Activated CD4-positive, alpha-beta memory T cell treated with anti-CD3 and anti-CD28 coated beads, Interleukin-2, amount 10 ng/mL, durations not matched to agents 7 days and 5 days (primary cell): ENCODE measurements at regions not wholly inside any gene's neighbourhood (a gene's known extent, or its start where the extent isn't known, plus 50 kb on each side); places are given as distances from the start of the nearest gene placed in this dataset.

Experiments
- CTCF ChIA-PET: fragments of 350-600 bp; sonication (Branson Sonifier 250); formaldehyde crosslinking; loops from one replicate; lab custom pipeline; 2021; ENCODE audit warnings: antibody characterized with exemption, inconsistent platforms; lab: Charles Lee
- POLR2A ChIA-PET: fragments of 350-600 bp; sonication (Branson Sonifier 250); formaldehyde crosslinking; loops from one replicate; lab custom pipeline; 2021; ENCODE audit warnings: antibody characterized with exemption; lab: Charles Lee
- DNase-seq: peaks from one replicate; pipeline ENCODE4 v3.0.0-alpha.2; 2020
- H3K27ac Mint-ChIP-seq: one replicate; pipeline ENCODE4 v1.8.0; 2021; ENCODE audit warnings: mild to moderate bottlenecking, mixed read lengths
- H3K27me3 Mint-ChIP-seq: one replicate; pipeline ENCODE4 v1.8.0; 2021; ENCODE audit warnings: mixed read lengths
- H3K36me3 Mint-ChIP-seq: one replicate; pipeline ENCODE4 v1.8.0; 2021; ENCODE audit warnings: low read depth, mixed read lengths
- H3K4me1 Mint-ChIP-seq: one replicate; pipeline ENCODE4 v1.8.0; 2021; ENCODE audit warnings: mixed read lengths
- H3K4me3 Mint-ChIP-seq: one replicate; pipeline ENCODE4 v1.8.0; 2021; ENCODE audit warnings: mild to moderate bottlenecking, mixed read lengths
- H3K9me3 Mint-ChIP-seq: one replicate; pipeline ENCODE4 v1.8.0; 2021; ENCODE audit warnings: mixed read lengths

GRCh38 chr1:229943988-229944743, 122.9 kb upstream of the GALNT2 start:
- H3K27ac Mint-ChIP-seq = no peak overlapping the region
- no peaks in the 10 kb centered on the region for H3K9me3 Mint-ChIP-seq
- no peak overlapping the region for H3K4me3 Mint-ChIP-seq
- no peaks in the 10 kb centered on the region for H3K4me1 Mint-ChIP-seq
- CTCF ChIA-PET = interaction anchor here (0.6 kb wide), 1 partner anchor 43 kb away, joined by 3 read pairs; no protein-coding TSS in a partner anchor
- POLR2A ChIA-PET = no interaction called here
- H3K36me3 Mint-ChIP-seq = no peaks in the 10 kb centered on the region
- peaks cover 7% of the 10 kb centered on the region for H3K27me3 Mint-ChIP-seq
- DNase-seq = no peak

DNA sequence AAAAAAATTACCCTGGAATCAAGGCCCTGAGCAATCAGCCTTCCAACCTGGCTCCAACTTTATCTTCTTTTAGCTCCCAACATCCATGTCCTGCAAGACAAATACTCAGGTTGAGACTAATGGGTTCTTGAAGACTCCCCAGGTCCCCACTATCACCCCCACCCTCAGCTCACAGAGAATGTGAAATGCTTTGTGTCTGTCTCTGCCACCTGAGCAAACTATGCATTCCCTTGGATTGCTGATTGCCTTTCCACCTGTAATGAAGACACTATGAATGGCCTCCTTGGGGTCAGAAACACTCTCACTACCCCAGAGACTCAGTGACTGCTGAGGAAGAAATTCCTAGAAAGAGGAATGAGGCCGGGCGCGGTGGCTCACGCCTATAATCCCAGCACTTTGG, 121.2 kb upstream of the GALNT2 start:
- POLR2A ChIA-PET = no interaction called here
- Mint-ChIP-seq H3K4me1 (no peaks in the 10 kb centered on the region), H3K9me3 (no peaks in the 10 kb centered on the region), H3K4me3 (no peak overlapping the region), H3K27me3 (peaks cover 14% of the 10 kb centered on the region), H3K27ac (no peak overlapping the region), H3K36me3 (no peaks in the 10 kb centered on the region)
- CTCF ChIA-PET = no interaction called here
- no peak for DNase-seq

GRCh38 chr1:229947968-229948367, 119.1 kb upstream of the GALNT2 start:
- H3K36me3 Mint-ChIP-seq = no peaks in the 10 kb centered on the region
- no peaks in the 10 kb centered on the region for H3K4me1 Mint-ChIP-seq
- POLR2A ChIA-PET = no interaction called here
- peaks cover 11% of the 10 kb centered on the region for H3K27me3 Mint-ChIP-seq
- H3K4me3 Mint-ChIP-seq = no peak overlapping the region
- DNase-seq = no peak
- H3K27ac Mint-ChIP-seq = no peak overlapping the region
- no peaks in the 10 kb centered on the region for H3K9me3 Mint-ChIP-seq
- CTCF ChIA-PET = no interaction called here

DNA sequence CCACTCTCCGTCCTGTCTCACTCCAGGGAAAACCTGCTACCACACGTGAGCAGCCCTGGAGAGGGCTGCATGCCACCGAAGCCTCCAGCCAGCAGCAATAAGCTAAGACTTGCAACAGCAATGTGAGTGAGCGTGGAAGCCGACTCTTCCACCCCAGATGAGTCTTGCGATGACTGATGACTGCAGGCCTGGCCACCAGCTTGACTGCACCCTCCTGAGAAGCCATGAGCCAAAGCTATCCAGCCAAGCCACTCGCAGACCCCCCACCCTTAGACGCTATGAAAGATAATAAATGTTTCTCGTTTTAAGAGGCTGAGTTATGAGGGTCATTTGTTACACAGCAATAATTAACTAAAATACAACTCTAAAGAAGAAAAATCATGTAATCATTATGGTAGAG, 118.6 kb upstream of the GALNT2 start:
- CTCF ChIA-PET = no interaction called here
- no peaks in the 10 kb centered on the region for H3K36me3 Mint-ChIP-seq
- no peak for DNase-seq
- H3K27ac Mint-ChIP-seq = no peak overlapping the region
- peaks cover 11% of the 10 kb centered on the region for H3K27me3 Mint-ChIP-seq
- H3K4me1 Mint-ChIP-seq = no peaks in the 10 kb centered on the region
- H3K4me3 Mint-ChIP-seq = no peak overlapping the region
- no peaks in the 10 kb centered on the region for H3K9me3 Mint-ChIP-seq
- POLR2A ChIA-PET = no interaction called here

- peaks cover 11% of the 10 kb centered on the region for H3K27me3 Mint-ChIP-seq
- H3K36me3 Mint-ChIP-seq = no peaks in the 10 kb centered on the region
- CTCF ChIA-PET = no interaction called here
- no peak overlapping the region for H3K4me3 Mint-ChIP-seq
- DNase-seq = no peak
- POLR2A ChIA-PET = no interaction called here
- peaks cover 6% of the 10 kb centered on the region for H3K4me1 Mint-ChIP-seq
- H3K9me3 Mint-ChIP-seq = no peaks in the 10 kb centered on the region
- no peak overlapping the region for H3K27ac Mint-ChIP-seq
Measured at GRCh38 chr1:229949500-229949899, 117.5 kb upstream of the GALNT2 start.

- peaks cover 11% of the 10 kb centered on the region for H3K27me3 Mint-ChIP-seq
- no peak overlapping the region for H3K27ac Mint-ChIP-seq
- POLR2A ChIA-PET = no interaction called here
- H3K4me1 Mint-ChIP-seq = peaks cover 6% of the 10 kb centered on the region
- DNase-seq = no peak
- CTCF ChIA-PET = no interaction called here
- no peak overlapping the region for H3K4me3 Mint-ChIP-seq
- H3K36me3 Mint-ChIP-seq = no peaks in the 10 kb centered on the region
- H3K9me3 Mint-ChIP-seq = no peaks in the 10 kb centered on the region
Measured at GRCh38 chr1:229950020-229950419, 117.0 kb upstream of the GALNT2 start.

- no peak for DNase-seq
- Mint-ChIP-seq H3K36me3 (no peaks in the 10 kb centered on the region), H3K4me1 (peaks cover 6% of the 10 kb centered on the region), H3K9me3 (no peaks in the 10 kb centered on the region), H3K27me3 (peaks cover 12% of the 10 kb centered on the region), H3K27ac (no peak overlapping the region), H3K4me3 (no peak overlapping the region)
- ChIA-PET POLR2A (no interaction called here), CTCF (no interaction called here)
Measured at GRCh38 chr1:229950908-229951307, 116.1 kb upstream of the GALNT2 start.

- no peak overlapping the region for H3K4me3 Mint-ChIP-seq
- ChIA-PET POLR2A (no interaction called here), CTCF (no interaction called here)
- no peaks in the 10 kb centered on the region for H3K36me3 Mint-ChIP-seq
- H3K4me1 Mint-ChIP-seq = peaks cover 6% of the 10 kb centered on the region
- no peak overlapping the region for H3K27ac Mint-ChIP-seq
- DNase-seq = no peak
- H3K9me3 Mint-ChIP-seq = no peaks in the 10 kb centered on the region
- H3K27me3 Mint-ChIP-seq = peaks cover 20% of the 10 kb centered on the region
Measured at GRCh38 chr1:229951856-229952534, 115.0 kb upstream of the GALNT2 start.

- Mint-ChIP-seq H3K4me3 (no peak overlapping the region), H3K36me3 (no peaks in the 10 kb centered on the region)
- CTCF ChIA-PET = interaction anchor here (0.6 to 0.8 kb wide), 2 partner anchors 193 to 1258 kb away, joined by 3 read pairs; no protein-coding TSS in a partner anchor
Measured at GRCh38 chr1:229952670-229953520, 114.1 kb upstream of the GALNT2 start.

DNA sequence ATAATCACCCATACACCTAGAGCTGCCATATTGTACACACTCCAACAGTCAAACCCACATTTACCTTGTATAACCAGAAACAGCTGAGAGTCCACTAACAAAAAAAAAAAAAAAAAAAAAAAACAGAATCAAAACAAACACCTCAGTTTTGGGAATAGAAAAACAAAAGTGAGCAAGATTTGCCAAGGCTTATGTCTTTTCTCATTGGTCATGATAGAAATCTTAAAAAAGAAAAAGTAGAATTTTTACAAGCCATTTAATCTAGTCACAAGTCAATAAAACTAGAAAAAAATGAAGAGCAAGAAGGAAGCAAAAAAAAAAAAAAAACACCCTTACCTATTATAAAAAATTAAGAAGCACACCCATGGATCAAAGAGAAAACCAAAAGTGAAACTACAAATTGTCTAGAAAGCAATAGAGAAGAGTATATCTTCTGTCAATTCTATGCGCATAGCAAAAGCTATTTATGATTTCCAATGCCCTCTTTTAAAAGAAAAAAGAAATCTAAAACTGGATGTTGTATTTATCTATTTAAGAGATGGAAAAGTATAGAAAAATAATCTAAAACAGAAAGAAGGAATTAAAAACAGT, 113.2 kb upstream of the GALNT2 start:
- no peak overlapping the region for H3K27ac Mint-ChIP-seq
- POLR2A ChIA-PET = no interaction called here
- CTCF ChIA-PET = interaction anchor here (0.6 to 0.8 kb wide), 2 partner anchors 194 to 1257 kb away, joined by 3 read pairs; no protein-coding TSS in a partner anchor
- H3K27me3 Mint-ChIP-seq = peaks cover 29% of the 10 kb centered on the region
- no peaks in the 10 kb centered on the region for H3K36me3 Mint-ChIP-seq
- H3K4me3 Mint-ChIP-seq = no peak overlapping the region
- peaks cover 6% of the 10 kb centered on the region for H3K4me1 Mint-ChIP-seq
- no peak for DNase-seq
- H3K9me3 Mint-ChIP-seq = peaks cover 4% of the 10 kb centered on the region

More at GRCh38 chr1:229952670-229953520, 114.1 kb upstream of the GALNT2 start:
- H3K4me1 Mint-ChIP-seq = peaks cover 6% of the 10 kb centered on the region
- peaks cover 26% of the 10 kb centered on the region for H3K27me3 Mint-ChIP-seq
- H3K9me3 Mint-ChIP-seq = no peaks in the 10 kb centered on the region
- POLR2A ChIA-PET = no interaction called here
- H3K27ac Mint-ChIP-seq = no peak overlapping the region
- no peak for DNase-seq

DNA sequence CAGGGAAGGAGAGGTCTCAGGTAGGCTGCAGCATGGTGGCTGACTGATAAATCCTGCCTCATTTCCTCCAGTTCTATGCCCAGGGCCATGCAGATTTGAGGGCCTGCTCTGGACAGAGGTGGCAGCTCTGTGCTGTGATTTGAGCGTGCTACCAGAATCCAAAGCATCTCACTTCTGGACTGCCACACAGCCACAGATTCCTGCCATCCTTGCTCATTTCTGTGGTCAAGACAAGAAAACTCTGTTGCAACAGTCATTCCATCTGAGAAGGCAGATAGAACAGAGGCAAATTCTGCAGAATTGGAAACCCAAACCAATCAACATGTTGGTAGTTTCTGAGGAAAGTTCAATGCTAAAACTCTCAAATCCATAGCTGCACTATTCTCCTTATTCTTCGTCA, 102.8 kb upstream of the GALNT2 start:
- CTCF ChIA-PET = no interaction called here
- POLR2A ChIA-PET = interaction anchor here (0.8 kb wide), 1 partner anchor 27 kb away, joined by 3 read pairs; no protein-coding TSS in a partner anchor
- no peak overlapping the region for H3K27ac Mint-ChIP-seq
- no peaks in the 10 kb centered on the region for H3K9me3 Mint-ChIP-seq
- no peaks in the 10 kb centered on the region for H3K4me1 Mint-ChIP-seq
- H3K4me3 Mint-ChIP-seq = no peak overlapping the region
- peaks cover 30% of the 10 kb centered on the region for H3K27me3 Mint-ChIP-seq
- no peak for DNase-seq
- no peaks in the 10 kb centered on the region for H3K36me3 Mint-ChIP-seq

DNA sequence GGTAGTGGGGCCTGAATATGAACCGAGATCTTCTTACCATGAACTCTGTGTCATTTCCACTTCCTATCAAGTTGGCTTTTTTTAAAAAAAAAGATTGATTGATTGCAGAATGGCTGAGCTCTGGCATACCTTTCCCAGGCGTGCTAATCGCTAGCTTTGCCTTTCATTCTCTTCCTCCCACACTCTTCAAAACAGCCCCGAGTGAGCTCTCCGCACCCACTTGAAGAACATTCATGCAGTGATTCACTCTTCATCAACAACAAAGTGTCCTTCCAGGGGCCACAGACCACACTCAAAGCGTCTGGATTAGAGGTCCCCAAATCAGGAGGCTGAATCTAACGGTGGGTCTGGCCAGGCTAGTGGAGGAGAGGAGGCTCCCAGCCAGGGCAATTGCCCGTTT, 96.3 kb upstream of the GALNT2 start:
- Mint-ChIP-seq H3K9me3 (no peaks in the 10 kb centered on the region), H3K4me1 (peaks cover 7% of the 10 kb centered on the region), H3K36me3 (no peaks in the 10 kb centered on the region), H3K27ac (no peak overlapping the region), H3K27me3 (peaks cover 32% of the 10 kb centered on the region), H3K4me3 (no peak overlapping the region)
- CTCF ChIA-PET = no interaction called here
- no peak for DNase-seq
- POLR2A ChIA-PET = no interaction called here

DNA sequence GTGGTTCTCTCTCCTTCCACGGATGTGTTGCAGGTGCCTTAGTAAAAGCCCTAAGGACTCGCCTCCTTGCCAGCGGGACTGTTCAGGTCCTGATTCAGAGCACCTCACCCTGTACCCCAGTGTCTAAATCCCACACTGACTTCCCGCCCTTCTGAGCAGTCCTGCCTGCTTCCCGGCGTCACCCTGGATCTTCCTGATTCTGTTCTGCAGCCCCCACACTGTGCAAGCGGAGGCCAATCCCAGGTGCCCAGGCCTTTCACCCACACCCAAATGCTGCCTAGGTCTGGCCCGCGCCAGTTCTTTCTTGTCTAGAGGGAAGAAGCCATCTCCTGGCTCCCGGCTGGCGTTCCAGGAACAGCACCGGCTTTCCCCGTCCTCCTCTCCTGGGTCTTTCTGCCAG, 95.9 kb upstream of the GALNT2 start:
- Mint-ChIP-seq H3K4me1 (peaks cover 7% of the 10 kb centered on the region), H3K36me3 (no peaks in the 10 kb centered on the region), H3K4me3 (no peak overlapping the region), H3K9me3 (no peaks in the 10 kb centered on the region), H3K27ac (no peak overlapping the region), H3K27me3 (peaks cover 30% of the 10 kb centered on the region)
- no peak for DNase-seq
- POLR2A ChIA-PET = no interaction called here
- CTCF ChIA-PET = no interaction called here
